Kidney capillary endothelial cell (primary cell): ENCODE measurements at regions not wholly inside any gene's neighbourhood (a gene's known extent, or its start where the extent isn't known, plus 50 kb on each side); places are given as distances from the start of the nearest gene placed in this dataset.
"Not testable (repeated sequence)": the region's sequence is repeated elsewhere in the genome, so short reads cannot be mapped to it uniquely, and the experiment has no call there.

ENCODE experiments used
- DNase-seq: peaks from one replicate; pipeline ENCODE4 v3.0.0-alpha.2; 2018; ENCODE audit warnings: low spot score

DNA sequence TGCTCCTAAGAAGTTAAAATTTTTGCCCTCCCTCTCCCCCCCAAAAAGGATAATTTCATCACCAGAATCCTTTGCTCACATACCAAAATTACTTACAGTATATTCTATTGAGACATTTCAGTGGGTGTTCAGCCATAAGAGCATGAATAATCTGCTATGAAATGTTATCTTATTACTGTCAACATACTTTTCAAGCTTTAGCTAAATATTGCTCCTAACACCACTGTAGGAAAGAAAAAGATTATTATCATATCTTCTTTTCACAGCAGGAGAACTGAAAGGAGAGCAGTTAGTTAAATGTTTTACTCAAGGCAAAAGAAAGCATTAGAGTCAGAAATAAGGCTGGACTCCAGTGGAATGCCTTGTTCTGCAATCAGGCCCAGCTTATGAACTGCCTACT lies 231.0 kb upstream of the GYPA start:
- no peak for DNase-seq

DNA sequence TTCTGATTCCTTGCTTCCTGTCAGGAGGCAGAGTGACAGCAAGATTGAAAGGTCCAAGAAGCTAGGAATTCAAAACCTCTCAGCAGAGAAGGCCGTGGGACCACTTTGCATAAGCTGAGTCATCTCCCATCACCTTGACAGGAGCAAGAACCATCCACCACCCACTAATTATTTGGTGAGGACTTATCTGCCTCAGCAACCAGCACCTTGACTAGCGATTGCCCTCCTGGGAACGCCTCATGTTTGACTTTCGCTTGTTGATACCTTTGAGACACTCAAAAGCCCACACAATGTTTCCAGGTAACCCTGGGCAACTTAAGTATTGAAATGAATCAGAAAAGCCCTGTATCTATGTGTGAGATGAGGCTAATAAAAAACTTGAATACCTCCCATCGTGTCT lies 233.5 kb upstream of the GYPA start:
- no peak for DNase-seq

DNA sequence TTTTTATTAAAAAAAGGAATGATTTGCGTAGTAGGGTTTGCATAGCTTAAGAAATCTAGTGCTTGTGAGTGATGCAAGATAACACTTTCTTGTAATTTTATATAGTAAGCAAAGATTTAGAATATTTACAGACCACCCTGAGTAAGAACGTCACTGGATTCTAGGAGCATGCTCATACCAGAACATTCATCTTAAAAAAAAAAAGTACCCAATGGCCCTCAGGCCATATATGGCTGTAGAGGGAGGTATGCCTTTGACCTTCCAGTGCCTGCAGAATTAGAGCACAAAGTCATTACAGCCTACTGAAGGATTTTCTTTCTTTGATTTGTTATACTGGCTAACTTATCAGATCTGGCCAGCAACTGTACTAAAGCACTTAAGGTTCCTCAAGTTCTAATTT lies 236.3 kb upstream of the GYPA start:
- DNase-seq, result no peak

DNA sequence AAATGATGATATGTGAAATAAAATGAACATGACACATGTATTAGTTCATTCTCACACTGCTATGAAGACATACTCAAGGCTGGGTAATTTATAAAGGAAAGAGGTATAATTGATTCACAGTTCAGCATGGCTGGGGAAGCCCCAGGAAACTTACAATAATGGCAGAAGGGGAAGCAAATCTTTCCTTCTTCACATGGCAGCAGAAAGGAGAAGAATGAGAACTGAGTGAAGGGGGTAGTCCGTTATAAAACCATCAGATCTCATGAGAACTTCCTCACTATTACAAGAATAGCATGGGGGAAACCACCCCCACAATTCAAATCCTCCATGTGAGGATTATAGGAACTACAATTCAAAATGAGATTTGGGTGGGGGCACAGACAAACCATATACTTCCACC lies 243.9 kb upstream of the GYPA start:
- no peak for DNase-seq

- DNase-seq, result peak; percentile 84
These were observed 246.0 kb upstream of the HHIP start for GRCh38 chr4:144399927-144400326.

- no peak for DNase-seq
These were observed 243.8 kb upstream of the HHIP start for GRCh38 chr4:144402176-144402575.

GRCh38 chr4:144402999-144403398 lies 243.0 kb upstream of the HHIP start:
- DNase-seq, result no peak

DNA sequence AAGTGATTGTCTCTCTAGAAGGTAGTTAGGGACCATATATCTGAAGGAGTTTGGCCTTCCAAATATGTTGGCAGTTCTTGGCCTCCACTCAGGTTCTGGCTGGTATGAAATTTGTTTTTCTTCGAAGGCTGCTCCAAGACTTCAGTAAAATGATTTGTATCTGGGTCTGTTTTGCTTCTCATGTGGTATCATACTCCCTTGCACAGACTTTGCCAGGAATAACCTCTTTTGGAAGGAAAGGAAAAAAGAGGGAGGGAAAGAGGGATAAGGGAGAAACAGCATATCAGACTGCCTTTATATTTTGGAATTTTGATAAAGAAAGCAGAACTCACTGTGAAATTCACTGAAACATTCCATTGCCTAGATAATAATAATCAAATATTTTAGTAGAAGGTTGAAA lies 242.1 kb upstream of the HHIP start:
- DNase-seq, result no peak

DNA sequence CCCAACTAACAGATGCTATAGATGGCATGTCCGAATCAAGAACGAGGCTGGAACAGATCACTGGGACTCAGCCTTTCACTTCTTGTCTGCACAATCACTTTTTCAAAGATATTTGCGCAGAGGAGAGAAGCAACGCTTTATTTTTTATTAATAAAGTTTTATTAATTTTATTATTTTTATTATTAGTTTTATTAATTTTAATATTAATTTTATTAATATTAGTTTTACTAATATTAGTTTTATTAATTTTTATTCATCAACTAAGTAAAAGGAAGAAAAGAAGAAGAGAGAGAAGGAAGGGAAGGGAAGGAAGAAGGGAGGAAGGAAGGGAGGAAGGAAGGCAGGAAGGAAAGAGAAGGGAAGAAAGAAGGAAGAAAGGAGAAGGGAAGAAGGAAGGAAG lies 236.4 kb upstream of the HHIP start:
- no peak for DNase-seq

GRCh38 chr4:144410230-144410783 lies 235.6 kb upstream of the HHIP start:
- DNase-seq, result no peak

DNA sequence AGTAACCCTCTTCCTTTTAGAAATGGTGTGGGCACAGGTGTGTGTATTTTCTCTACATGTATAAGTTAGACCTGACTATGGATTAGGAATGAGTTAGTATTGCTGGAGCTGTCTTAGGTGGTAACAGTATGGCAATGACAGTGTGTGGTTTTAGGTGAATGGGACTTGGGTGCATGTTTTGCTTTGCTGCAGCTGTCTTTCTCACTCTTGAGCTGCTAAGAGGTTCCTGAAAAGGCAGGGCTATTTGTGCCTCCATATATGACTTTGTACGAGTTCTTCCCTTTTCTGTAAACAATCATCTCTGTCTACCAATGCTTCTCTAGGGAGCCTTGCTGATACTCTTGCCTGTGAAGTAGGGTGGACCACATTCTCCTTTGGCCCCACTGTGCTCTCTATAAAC lies 234.8 kb upstream of the HHIP start:
- no peak for DNase-seq

DNA sequence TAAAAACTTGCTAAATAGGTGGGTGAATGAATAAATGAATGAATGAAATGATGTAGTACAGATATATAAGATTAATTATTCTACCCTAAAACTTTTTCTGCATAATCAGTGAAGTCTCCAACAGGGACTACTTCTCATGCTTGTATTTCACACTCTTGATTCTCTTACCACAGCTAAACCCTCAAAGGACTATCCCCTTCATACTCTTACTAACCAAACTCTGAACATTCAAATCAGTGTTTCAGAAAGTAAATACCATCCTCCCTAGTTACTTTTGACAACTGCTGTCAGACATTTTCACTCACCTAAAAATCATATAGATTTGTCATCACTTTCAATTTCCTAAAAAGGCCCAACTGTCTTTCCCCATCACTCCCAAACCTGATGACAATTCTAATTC lies 234.3 kb upstream of the HHIP start:
- DNase-seq, result no peak

DNA sequence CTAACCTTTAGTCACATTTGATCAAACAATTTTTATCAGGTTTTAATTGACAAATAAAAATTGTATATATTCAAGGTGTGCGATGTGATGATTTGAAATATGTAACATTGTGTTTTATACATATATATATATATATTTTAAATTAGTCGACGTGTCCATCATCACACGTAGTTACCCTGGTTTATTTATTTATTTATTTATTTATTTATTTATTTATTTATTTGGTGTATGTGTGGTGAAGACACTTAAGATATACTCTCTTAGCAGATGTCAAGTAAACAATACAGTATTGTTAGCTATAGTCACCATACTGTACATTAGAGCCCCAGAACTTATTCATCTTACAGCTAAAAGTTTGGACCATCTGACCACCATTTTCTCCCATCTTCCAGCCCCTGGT lies 224.9 kb upstream of the HHIP start:
- DNase-seq, result no peak

GRCh38 chr4:144421839-144422565 lies 224.0 kb upstream of the HHIP start:
- no peak for DNase-seq

DNA sequence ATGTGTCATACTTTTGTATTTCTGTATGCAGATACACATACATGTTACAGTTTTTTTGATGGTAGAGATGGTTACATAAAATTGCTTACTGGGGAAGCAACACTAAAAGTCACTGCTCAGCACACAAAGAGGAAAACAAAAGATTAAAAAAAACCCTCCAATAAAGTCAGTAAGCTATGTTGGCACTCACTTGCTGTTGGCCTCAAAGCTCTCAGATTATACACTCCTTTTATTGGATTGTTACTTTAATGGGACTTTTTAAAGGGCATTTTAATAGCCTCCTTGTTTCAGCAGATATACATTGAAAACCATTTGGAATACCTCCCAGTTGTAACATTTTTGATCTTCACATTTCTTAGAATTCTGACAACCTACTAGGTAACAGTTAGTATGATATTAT lies 222.0 kb upstream of the HHIP start:
- DNase-seq, result no peak

DNA sequence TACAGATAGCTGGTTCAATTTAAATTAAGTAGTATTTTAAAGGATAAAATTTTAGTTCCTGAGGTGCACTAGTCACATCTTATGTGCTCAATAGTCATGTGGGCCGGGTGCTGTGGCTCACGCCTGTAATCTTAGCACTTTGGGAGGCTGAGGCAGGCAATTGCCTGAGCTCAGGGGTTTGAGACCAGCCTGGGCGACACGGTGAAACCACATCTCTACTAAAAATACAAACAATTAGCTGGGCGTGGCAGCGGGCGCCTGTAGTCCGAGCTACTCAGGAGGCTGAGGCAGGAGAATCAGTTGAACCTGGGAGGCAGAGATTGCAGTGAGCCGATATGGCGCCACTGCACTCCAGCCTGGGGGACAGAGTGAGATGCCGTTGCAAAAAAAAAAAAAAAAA lies 219.9 kb upstream of the HHIP start:
- not testable (repeated sequence) for DNase-seq

- DNase-seq, result no peak
These were observed 203.2 kb upstream of the HHIP start for GRCh38 chr4:144442713-144443112.

GRCh38 chr4:144449611-144450010 lies 196.3 kb upstream of the HHIP start:
- DNase-seq, result no peak

GRCh38 chr4:144450526-144450925 lies 195.4 kb upstream of the HHIP start:
- DNase-seq, result no peak

- no peak for DNase-seq
These were observed 194.0 kb upstream of the HHIP start for GRCh38 chr4:144451766-144452450.

GRCh38 chr4:144456196-144456595 lies 189.8 kb upstream of the HHIP start:
- DNase-seq, result no peak

DNA sequence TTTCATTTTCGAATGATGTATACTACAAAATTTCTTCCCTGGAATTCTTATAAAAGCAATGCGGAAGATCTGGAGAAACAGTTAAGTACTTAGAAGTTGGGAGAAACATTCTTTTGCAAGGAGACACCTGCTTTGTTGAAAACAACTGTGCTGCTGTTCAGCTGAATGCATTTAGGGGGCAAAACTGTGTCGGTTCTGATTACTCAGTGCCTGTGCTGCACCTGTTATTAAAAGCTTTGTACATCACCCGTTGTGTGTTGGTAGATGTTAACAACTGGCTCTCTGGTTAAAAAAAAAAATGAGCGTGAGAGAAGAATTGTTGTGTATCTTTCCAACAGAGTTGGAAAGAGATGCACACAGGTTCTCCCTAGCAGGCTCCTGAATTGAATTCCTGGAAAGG lies 184.1 kb upstream of the HHIP start:
- DNase-seq, result no peak

- no peak for DNase-seq
These were observed 182.7 kb upstream of the HHIP start for GRCh38 chr4:144463236-144463635.

DNA sequence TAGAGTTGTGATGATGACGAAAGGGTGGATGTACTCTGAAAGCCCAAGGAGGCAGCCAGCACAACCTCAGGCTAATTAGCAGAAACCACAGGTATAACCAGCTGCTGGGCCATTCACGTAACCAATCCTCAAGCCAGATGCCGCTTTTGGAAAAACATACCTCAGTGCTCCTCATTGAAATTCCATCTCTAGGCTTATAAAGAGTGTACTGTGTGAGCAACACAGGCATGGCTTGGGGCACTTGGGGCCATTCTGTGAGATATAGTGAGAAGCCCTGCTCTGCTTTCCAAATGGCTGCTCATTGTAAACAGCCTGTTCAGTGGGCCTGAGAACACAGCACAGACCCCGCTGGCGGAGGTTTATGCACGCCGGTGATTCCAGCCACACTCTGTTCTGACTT lies 182.1 kb upstream of the HHIP start:
- no peak for DNase-seq
